Kasumi-1 (cell line): ENCODE measurements at regions not wholly inside any gene's neighbourhood (a gene's known extent, or its start where the extent isn't known, plus 50 kb on each side); places are given as distances from the start of the nearest gene placed in this dataset.

Experiments
- DNase-seq, 2 experiments: peaks; one replicate each; lab custom pipeline; 2025; lab: John Stamatoyannopoulos, UW

GRCh38 chr16:49216593-49216992, 65.0 kb downstream of the CBLN1 start:
- no peak for DNase-seq

GRCh38 chr16:49213594-49213993, 68.0 kb downstream of the CBLN1 start:
- DNase-seq: no peak

DNA sequence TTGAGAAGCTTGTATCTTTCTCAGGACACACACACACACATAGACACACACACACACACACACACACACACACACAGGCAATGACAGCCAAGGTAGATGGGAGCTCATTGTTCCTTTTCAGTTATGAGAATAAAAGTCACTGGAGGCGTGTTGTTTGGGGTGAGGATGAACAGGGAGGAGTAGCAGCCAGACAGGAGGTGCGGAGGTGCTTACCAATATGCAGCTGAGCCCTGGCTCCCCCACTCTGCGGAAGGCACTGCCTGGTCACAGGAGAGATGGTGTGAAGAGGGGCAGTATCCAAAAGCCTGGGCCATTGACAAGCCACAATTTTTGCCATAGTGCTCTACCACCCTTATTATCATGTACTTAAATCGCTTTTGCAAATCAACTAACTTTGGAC, 77.4 kb downstream of the CBLN1 start:
- DNase-seq: no peak

GRCh38 chr16:49203361-49203760, 78.3 kb downstream of the CBLN1 start:
- no peak for DNase-seq

GRCh38 chr16:49201118-49201517, 80.5 kb downstream of the CBLN1 start:
- DNase-seq: no peak

DNA sequence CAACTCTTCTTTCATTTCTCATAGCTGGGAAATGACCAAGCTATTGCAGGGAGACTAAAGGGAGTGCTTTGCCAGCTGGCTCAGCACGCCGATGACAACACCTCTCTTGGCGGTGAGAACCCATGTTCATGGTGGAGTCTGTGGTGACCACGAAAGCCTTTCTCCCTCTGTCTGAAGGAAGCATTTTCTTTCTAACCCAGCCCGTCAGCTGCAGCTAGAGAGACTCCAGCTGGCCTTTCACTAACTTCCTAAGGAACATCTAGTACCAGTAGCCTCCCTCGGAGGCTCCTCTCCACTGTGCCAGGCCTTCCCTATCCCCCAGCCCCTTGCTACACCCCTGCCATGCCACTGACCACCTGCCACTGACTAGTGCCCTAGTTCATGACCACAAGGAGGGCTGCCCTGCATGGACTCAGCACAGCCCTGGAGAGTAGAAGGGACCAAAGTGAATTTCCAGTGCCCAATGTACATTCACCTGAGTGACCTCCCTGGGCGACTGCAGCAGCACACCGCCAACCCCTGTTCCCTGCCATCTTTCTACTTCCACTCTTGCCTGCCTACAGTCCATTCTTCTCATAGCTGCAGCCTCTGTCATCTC, 81.3 kb downstream of the CBLN1 start:
- no peak for DNase-seq

GRCh38 chr16:49195237-49195548, 86.4 kb downstream of the CBLN1 start:
- no peak for DNase-seq

- DNase-seq: no peak
Measured at GRCh38 chr16:49194537-49195236, 87.0 kb downstream of the CBLN1 start.

- DNase-seq: no peak
Measured at GRCh38 chr16:49193596-49193995, 88.0 kb downstream of the CBLN1 start.

- no peak for DNase-seq
Measured at GRCh38 chr16:49189286-49189685, 92.4 kb downstream of the CBLN1 start.

DNA sequence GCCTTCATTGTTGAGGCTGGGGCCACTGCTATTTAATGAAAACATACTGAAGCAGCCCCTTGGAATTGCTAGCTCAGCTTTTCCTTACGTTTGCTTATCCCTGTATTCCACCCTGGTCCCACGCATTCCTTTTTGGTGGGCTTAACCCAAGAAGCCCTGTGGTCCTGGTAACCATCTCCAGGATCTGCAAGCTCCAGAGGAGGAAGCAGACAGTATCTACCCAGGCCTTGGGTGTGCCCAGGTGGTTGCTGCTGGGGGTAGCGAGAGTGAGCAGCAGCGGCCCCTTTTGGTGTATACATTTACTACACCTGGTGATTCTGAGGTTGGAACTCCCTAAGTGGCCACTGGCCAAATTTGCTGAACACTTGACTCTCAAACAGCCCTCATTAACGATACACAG, 97.7 kb downstream of the CBLN1 start:
- no peak for DNase-seq

- no peak for DNase-seq
Measured at GRCh38 chr16:49181791-49182518, 99.7 kb downstream of the CBLN1 start.

DNA sequence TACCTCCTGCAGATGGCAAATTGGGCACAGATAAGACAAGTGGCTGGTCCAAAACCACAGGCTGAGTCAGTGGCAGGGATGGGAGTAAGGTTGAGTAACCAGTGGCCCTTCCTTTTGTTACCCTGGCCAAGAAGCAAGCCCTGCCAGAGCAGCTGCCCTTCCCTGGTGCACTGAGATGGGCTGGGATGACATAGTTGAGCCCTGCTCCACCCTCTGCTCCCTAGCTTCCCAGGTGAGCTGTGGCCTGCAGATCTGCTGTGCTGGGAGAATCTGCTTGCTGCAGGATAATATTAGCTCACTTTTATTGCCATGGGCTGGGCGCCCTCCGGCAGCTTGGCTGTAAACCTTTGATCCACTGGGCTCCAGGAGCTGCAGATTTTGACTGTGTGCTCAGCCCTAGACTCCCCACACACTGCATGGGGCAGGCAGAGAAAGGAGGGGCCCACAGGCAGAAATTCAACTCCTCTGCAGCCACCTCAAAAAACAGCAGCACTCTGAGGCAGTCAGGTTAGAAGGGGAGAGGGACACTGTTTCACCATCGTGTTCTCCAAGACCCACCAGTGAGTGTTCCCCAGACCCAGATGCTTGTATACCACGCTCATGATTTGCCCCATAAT, 101.8 kb downstream of the CBLN1 start:
- DNase-seq: no peak

DNA sequence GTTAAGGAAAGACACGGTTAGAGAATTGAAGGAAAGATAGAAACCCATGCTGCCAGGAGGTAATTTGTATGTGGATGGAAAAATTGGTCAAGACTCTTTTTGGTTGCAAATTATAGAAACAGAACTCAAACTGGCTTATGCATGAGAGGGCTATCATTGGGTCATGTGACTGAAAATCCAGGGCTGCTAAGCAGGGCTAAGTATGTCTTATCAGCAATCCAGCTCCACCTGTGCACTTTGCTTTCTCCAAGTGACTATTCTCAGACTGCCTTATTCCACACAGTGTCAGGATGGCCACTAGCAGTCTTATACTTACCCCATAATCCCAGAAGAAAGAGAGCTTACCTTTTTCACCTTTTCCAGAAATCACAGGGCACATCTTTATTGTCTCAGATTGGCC, 113.5 kb downstream of the CBLN1 start:
- no peak for DNase-seq

DNA sequence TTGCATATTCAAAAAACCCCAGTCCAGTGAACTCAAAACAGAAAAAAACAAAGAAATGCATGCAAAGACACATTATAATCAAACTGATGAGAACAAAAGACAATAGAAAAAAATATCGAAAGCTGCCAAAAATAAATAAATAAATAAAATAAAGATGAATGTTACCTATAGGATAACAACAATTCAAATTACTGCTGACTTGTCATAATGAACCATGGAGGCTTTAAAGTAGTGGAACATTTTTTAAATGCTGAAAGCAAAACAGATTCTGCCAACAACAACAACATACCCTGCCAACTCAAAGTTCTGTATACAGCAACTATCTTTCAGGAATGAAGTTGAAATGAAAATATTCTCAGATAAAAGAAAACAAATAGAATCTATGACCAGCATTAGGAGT, 116.6 kb downstream of the CBLN1 start:
- no peak for DNase-seq

GRCh38 chr16:49161191-49161590, 120.4 kb downstream of the CBLN1 start:
- DNase-seq: no peak

GRCh38 chr16:49158029-49158642, 123.5 kb downstream of the CBLN1 start:
- peak; percentile 31 to 45 for DNase-seq

GRCh38 chr16:49150341-49150740, 131.3 kb downstream of the CBLN1 start:
- DNase-seq: no peak

- DNase-seq: no peak
Measured at GRCh38 chr16:49148410-49148809, 133.2 kb downstream of the CBLN1 start.

DNA sequence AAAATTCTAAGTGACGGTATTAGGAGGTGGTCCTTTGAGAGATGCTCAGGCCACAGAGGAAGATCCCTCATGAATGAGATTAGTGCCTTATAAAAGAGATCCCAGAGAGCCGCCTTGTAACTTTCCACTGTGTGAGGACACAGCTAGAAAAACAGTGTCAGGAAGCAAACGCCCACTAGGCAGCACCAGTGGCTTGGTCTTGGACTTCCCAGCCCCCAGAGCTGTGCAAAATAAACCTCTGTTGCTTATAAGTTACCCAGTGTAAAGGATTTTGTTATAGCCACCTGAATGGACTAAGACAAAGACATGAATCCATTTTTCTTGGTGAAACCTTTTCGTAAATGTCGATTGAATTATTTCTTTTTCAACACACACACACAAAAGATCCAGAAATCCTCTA, 141.0 kb downstream of the CBLN1 start:
- DNase-seq: no peak

DNA sequence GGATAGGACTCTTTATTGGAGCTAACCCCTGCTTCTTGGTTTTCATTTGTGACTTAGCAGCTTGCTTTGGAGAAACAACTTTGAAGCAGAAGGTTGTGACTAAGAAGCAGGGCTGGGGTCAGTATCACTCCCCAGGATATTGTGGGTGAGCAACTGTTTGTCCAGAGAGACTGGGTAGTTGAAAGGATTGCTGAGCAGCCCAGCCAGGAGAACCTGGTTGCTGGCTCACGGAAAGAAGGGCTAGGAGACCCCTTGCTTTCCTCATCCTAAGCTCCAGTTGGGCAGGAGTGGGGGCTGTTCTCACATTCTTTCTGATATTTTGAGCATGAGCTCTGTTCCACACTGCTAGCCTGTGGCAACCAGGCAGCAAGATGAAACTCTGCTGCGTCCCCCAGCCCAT, 151.2 kb downstream of the CBLN1 start:
- no peak for DNase-seq

GRCh38 chr16:49129935-49130334, 151.7 kb downstream of the CBLN1 start:
- DNase-seq: no peak

DNA sequence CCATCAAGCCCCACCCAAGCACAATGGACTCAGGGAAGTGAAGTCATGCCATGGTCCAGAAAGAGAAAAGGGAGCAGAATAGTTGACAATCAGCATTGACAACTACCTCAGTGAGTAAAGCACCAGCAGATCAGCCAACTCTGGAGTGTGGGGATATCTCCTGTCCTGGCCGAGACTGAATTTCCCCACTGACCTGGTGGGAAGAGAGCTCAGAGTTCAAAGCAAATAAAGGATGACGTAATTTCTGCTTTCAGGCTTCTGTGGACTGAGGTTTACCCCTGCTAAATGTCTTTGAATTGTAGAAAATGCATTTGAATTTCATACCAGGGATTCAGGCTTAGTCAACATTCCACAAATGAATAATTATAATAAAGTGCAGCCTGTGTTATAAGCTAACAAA, 152.9 kb downstream of the CBLN1 start:
- no peak for DNase-seq
